Kidney (tissue), 13 donors: ENCODE measurements at regions not wholly inside any gene's neighbourhood (a gene's known extent, or its start where the extent isn't known, plus 50 kb on each side); places are given as distances from the start of the nearest gene placed in this dataset.

Experiments
- DNase-seq, 5 donors: peaks; one replicate each; pipeline ENCODE4 v3.0.0-alpha.2; 2013 to 2020
- FAIRE-seq: peaks from 2 replicates; lab custom pipeline; 2012; peaks lifted over from hg19 to GRCh38; lab: Jason Lieb, UNC
- H3K27ac ChIP-seq, 2 donors: one replicate each; pipeline ENCODE4 v1.7.0; 2013; ENCODE audit warnings: low read depth in 2 of 2, low read length in 2 of 2, inconsistent platforms in 1 of 2
- H3K27me3 ChIP-seq: one replicate; pipeline ENCODE4 v1.7.1; 2013; ENCODE audit warnings: low read length, inconsistent platforms; ENCODE audit not compliant: control insufficient read depth, insufficient read depth
- H3K36me3 ChIP-seq, 3 donors: one replicate each; pipeline versions ENCODE4 v1.7.0 to v1.7.1; 2013; ENCODE audit warnings: low read length in 3 of 3, control low read depth in 1 of 3, inconsistent platforms in 1 of 3; ENCODE audit not compliant: insufficient read depth in 3 of 3, control insufficient read depth in 2 of 3
- H3K4me1 ChIP-seq, 3 donors: one replicate each; pipeline versions ENCODE4 v1.7.0 to v1.7.1; 2013; ENCODE audit warnings: low read length in 3 of 3, inconsistent platforms in 1 of 3, low read depth in 1 of 3; ENCODE audit not compliant: control insufficient read depth in 2 of 3, insufficient read depth in 2 of 3
- H3K4me3 ChIP-seq, 3 donors: one replicate each; pipeline versions ENCODE4 v1.7.0 to v1.8.1; 2013; ENCODE audit warnings: low read length in 3 of 3, control low read depth in 1 of 3, inconsistent platforms in 1 of 3
- H3K9ac ChIP-seq, 3 donors: one replicate each; pipeline versions ENCODE4 v1.7.0 to v1.7.1; 2013; ENCODE audit warnings: low read length in 3 of 3, control low read depth in 1 of 3, inconsistent platforms in 1 of 3
- H3K9me3 ChIP-seq, 3 donors: one replicate each; pipeline versions ENCODE4 v1.7.0 to v1.7.1; 2013; ENCODE audit warnings: low read length in 3 of 3, control low read depth in 1 of 3, inconsistent platforms in 1 of 3; ENCODE audit not compliant: control insufficient read depth in 2 of 3, insufficient read depth in 1 of 3
- CTCF ChIP-seq: IDR thresholded peaks from 3 replicates; pipeline ENCODE4 v1.5.1; 2012; ENCODE audit warnings: mild to moderate bottlenecking, moderate library complexity, borderline replicate concordance; ENCODE audit not compliant: insufficient read depth; ENCODE audit errors: extremely low read depth
- intact Hi-C: fragments of 100-400 bp; cut with DNase I; formaldehyde crosslinking; loops from one replicate; pipeline ENCODE4 v1.11.1; 2022
- donor health status: control.
- donor health status: control.
- donor health status: control.
- donor health status: control.
- donor health status: control.
- donor health status: DM: yes; HTN: yes; CAD: no.
- donor health status: Normal renal cell carcinoma (clear cell type).

DNA sequence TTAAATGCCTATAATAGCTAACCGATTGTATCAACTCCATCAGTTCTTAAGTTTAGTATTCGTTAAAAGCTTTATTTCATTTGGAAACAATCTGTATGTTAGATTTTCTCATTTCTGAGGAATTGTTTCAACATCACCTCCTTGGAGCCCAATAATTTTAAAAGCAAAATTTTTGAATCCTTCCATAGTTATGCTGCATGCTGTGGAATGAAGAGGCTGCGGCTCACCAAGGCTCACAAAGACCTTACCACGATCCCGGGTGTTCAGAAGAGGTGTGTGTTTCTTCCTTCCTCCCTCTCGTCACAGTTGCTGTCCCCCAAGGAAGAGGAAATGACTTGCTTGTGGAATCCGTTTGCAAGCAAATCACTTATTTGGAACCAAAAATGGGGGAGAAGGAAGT lies 143.8 kb downstream of the FGF1 start:
- Histone ChIP-seq H3K9ac (no peak overlapping the region), H3K36me3 (no peaks in the 10 kb centered on the region), H3K27ac (peak overlapping the region; percentile 53 to 61), H3K27me3 (no peaks in the 10 kb centered on the region), H3K4me3 (no peak overlapping the region), H3K9me3 (no peaks in the 10 kb centered on the region), H3K4me1 (no peaks in the 10 kb centered on the region)
- intact Hi-C loops: loop anchor here (10.0 kb wide), 1 partner anchor 217 kb away; the partner anchor contains the start of gene SPRY4
- TF ChIP-seq CTCF: no peak
- no peak for FAIRE-seq
- DNase-seq: no peak

DNA sequence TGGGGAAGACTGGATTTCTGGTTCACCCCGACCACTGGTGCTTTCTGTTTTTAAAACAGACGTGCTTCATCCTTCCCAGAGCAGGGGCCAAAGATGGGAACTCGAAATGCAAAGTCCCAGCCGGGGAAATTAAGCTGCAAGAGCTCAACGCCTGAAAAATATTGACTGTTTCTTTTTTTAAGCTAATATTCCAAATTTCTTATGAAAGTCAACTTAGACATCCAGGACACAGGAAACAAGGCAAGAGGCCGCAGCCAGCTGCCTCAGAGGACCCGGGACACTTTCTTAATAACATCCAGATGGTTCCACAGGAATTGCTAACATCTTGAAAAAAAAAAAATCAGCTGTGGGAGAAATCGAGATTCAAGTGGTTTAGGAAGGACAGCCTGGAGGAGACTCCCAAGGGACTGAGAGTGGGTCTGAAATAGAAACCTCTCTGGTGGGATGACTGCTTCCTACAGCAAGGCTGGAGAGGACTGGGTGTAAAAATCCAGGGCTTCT lies 144.9 kb downstream of the FGF1 start:
- FAIRE-seq (no peak), DNase-seq (peak in 4 of 5 donors; percentile 19 to 88 (median 60))
- Histone ChIP-seq H3K4me3 (no peak overlapping the region), H3K9me3 (peaks cover 0 to under 1% (median 0%) of the 10 kb centered on the region in 3 donors), H3K36me3 (no peaks in the 10 kb centered on the region), H3K27me3 (no peaks in the 10 kb centered on the region), H3K4me1 (no peaks in the 10 kb centered on the region), H3K9ac (no peak overlapping the region), H3K27ac (peak overlapping the region; percentile 29 to 65)
- TF ChIP-seq CTCF: no peak
- intact Hi-C loops: loop anchor here (10.0 kb wide), 1 partner anchor 216 kb away; the partner anchor contains the start of gene SPRY4

DNA sequence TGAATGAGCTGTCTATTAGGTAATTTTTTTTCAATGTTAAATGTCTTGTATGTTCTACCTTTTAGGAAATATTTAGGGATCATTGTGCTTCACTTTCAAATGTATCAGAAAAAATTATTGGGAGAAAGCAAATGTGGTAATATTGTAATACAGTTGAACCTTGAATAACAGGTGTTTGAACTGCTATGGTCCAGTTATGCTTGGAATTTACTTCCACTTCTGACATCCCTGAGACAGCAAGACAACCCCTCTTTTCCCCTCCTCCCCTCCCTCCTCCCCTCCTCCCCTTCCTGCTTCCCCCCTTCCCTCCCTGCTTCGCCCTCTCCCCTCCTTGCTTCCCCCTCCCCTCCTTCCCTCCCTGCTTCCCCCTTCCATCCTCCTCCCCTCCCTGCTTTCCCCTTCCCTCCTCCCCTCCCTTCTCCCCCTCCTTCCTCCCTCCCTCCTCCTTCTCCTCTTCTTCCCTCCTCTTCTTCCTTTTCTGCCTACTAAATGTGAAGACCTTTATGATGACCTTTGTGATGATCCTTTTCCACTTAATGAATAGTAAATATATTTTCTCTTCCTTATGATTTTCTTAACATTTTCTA lies 146.6 kb downstream of the FGF1 start:
- FAIRE-seq (no peak), DNase-seq (no peak)
- intact Hi-C loops: no loop called here
- no peaks in the 10 kb centered on the region for H3K4me1 ChIP-seq
- no peak overlapping the region for H3K27ac ChIP-seq
- no peak overlapping the region for H3K4me3 ChIP-seq
- no peak for TF ChIP-seq CTCF
- no peaks in the 10 kb centered on the region for H3K27me3 ChIP-seq
- peaks cover 0 to 16% (median 2%) of the 10 kb centered on the region in 3 donors for H3K9me3 ChIP-seq
- H3K9ac ChIP-seq: no peak overlapping the region
- H3K36me3 ChIP-seq: no peaks in the 10 kb centered on the region
